ENCODE measurements at regions not wholly inside any gene's neighbourhood (a gene's known extent, or its start where the extent isn't known, plus 50 kb on each side); places are given as distances from the start of the nearest gene placed in this dataset.

DNA sequence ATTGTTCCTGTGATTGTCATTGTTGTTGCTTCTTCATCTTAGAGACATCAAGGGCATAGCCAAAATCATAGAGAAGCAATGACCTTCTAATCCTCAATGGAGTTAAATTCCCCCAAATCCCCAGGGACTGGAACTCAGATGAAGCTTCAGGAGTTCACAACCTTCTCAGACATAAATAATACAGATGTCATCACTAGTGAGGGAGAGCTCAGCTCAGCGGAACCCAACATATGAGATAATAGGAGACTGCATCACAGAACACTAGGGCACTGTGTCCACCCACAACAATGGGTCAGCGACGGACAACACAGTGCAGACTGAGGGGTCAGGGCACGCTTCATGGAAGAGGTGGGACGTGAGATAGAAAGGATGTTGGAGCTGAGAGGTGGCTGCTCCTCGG lies 1290.4 kb upstream of the TMEM132C start:
- H3K9ac ChIP-seq (replicated peaks in 1 of 4; ENCODE audit: extremely low read depth in 1 of 4, low read depth in 3 of 4, low read length in 3 of 4): no peak overlapping the region
- H4K20me1 ChIP-seq (replicated peaks in 1 of 2; ENCODE audit: control insufficient read depth in 1 of 2, insufficient read depth in 2 of 2, low read length in 2 of 2): no peaks in the 10 kb centered on the region
- no peak overlapping the region for H2BK5ac ChIP-seq (ENCODE audit: low read depth, low read length)
- no peak overlapping the region for H3K4me2 ChIP-seq (ENCODE audit: insufficient read depth in 1 of 2, low read depth in 2 of 2, low read length in 2 of 2)
- DNase-seq (ENCODE audit: low read depth in 1 of 2, low spot score in 2 of 2) (no peak), FAIRE-seq (no peak)
- no peak overlapping the region for H3K27ac ChIP-seq (ENCODE audit: low read depth, low read length)
- H4K5ac ChIP-seq (ENCODE audit: insufficient read length, low read depth, low read length): no peak overlapping the region
- H3K9me3 ChIP-seq (ENCODE audit: insufficient read depth in 2 of 2, low read depth in 1 of 2, low read length in 1 of 2): no peaks in the 10 kb centered on the region
- H3K23ac ChIP-seq (ENCODE audit: insufficient read length): no peak overlapping the region
- H2AK5ac ChIP-seq (ENCODE audit: low read depth, low read length): no peak overlapping the region
- H3K4ac ChIP-seq (replicated peaks; ENCODE audit: insufficient read length, low read depth, low read length): no peak overlapping the region
- no peak overlapping the region for H3K4me3 ChIP-seq (ENCODE audit: extremely low read depth in 1 of 4, insufficient read depth in 2 of 4, low read depth in 3 of 4, low read length in 4 of 4)
- WGBS, 2 experiments (ENCODE audit: extremely low coverage in 1 of 2, insufficient coverage in 1 of 2, insufficient read length in 1 of 2, insufficient replicate concordance in 2 of 2, low coverage in 1 of 2, low lambda C conversion rate in 2 of 2, missing lambda C conversion rate in 1 of 2): 90% methylated on average over 5 of the region's 6 CpGs; no CpG with 5 or more reads in 1 of the 2 experiments
- ChIA-PET POLR2A (ENCODE audit: partially characterized antibody) (no interaction called here), CTCF (ENCODE audit: partially characterized antibody) (no interaction called here)
- H3K79me1 ChIP-seq (ENCODE audit: low read depth, low read length): no peaks in the 10 kb centered on the region
- H3K56ac ChIP-seq (replicated peaks; ENCODE audit: insufficient read length, low read depth, low read length): no peak overlapping the region
- TF ChIP-seq MAFK (IDR thresholded peaks at IDR 0.05; ENCODE audit: low read depth, low read length): no peak
- no peak for TF ChIP-seq HDAC6 (IDR thresholded peaks at IDR 0.05; ENCODE audit: low read depth, low read length)
- TF ChIP-seq YY1 (IDR thresholded peaks at IDR 0.05; ENCODE audit: low read depth, low read length): no peak
- no peak for TF ChIP-seq KDM5A (IDR thresholded peaks at IDR 0.05; ENCODE audit: low read length)
- no peak for TF ChIP-seq CHD1 (IDR thresholded peaks at IDR 0.05; ENCODE audit: low read depth, low read length)
- TF ChIP-seq EGR1 (IDR thresholded peaks at IDR 0.05; ENCODE audit: borderline replicate concordance, low read depth, low read length): no peak
- no peak for TF ChIP-seq EZH2 (IDR thresholded peaks at IDR 0.05; ENCODE audit: low read depth, low read length, severe bottlenecking)
- TF ChIP-seq SUZ12 (IDR thresholded peaks at IDR 0.05; ENCODE audit: low read length): no peak
- TF ChIP-seq EP300 (IDR thresholded peaks at IDR 0.05; ENCODE audit: borderline replicate concordance in 1 of 2, low read depth in 2 of 2, low read length in 2 of 2): no peak
- no peak for TF ChIP-seq POLR2A (IDR thresholded peaks at IDR 0.05; ENCODE audit: control extremely low read depth in 1 of 2, low read depth in 2 of 2, low read length in 2 of 2)
- H4K8ac ChIP-seq (ENCODE audit: extremely low read depth, insufficient read depth, low read length): no peak overlapping the region
- no peaks in the 10 kb centered on the region; the same call in 1 of the 2 replicates for H3K23me2 ChIP-seq (ENCODE audit: low read depth, low read length)
- no peak overlapping the region for H3K18ac ChIP-seq (ENCODE audit: extremely low read depth, low read length)
- H3K14ac ChIP-seq (ENCODE audit: insufficient read length): no peak overlapping the region
- H4K91ac ChIP-seq (replicated peaks; ENCODE audit: insufficient read length, low read length): no peak overlapping the region
- H2BK12ac ChIP-seq (ENCODE audit: low read depth, low read length): no peak overlapping the region
- H3K4me1 ChIP-seq (replicated peaks in 1 of 4; ENCODE audit: control insufficient read depth in 3 of 4, insufficient read depth in 4 of 4, low read length in 3 of 4): no peaks in the 10 kb centered on the region
- no peak overlapping the region for H2AFZ ChIP-seq (ENCODE audit: low read length)
- H3K27me3 ChIP-seq (replicated peaks in 1 of 4; ENCODE audit: control insufficient read depth in 3 of 4, extremely low read depth in 1 of 4, insufficient read depth in 3 of 4, low read length in 3 of 4): peaks cover 0 to 2% (median 0%) of the 10 kb centered on the region in 4 experiments; a peak in 1 of 7 replicates
- no peak overlapping the region for H2BK15ac ChIP-seq (ENCODE audit: low read length)
- H2BK20ac ChIP-seq (ENCODE audit: low read length): no peak overlapping the region
- H3K79me2 ChIP-seq (ENCODE audit: control insufficient read depth in 1 of 2, insufficient read depth in 2 of 2, low read length in 2 of 2): no peaks in the 10 kb centered on the region
- H3K36me3 ChIP-seq (ENCODE audit: control insufficient read depth in 2 of 4, insufficient read depth in 4 of 4, low read length in 3 of 4): no peaks in the 10 kb centered on the region
- no peak overlapping the region for H2BK120ac ChIP-seq (replicated peaks; ENCODE audit: low read depth, low read length)
